Lower leg skin (tissue), 4 donors: ENCODE measurements at regions not wholly inside any gene's neighbourhood (a gene's known extent, or its start where the extent isn't known, plus 50 kb on each side); places are given as distances from the start of the nearest gene placed in this dataset.

ENCODE experiments used
- DNase-seq, 2 donors: peaks; one replicate each; pipeline ENCODE4 v3.0.0-alpha.2; 2019; ENCODE audit warnings: low spot score in 2 of 2
- H3K4me3 ChIP-seq: fragments of 200-600 bp; sonication (generic); 2 replicates; pipeline ENCODE4 v1.5.1; 2017; ENCODE audit warnings: mild to moderate bottlenecking, low read depth; ENCODE audit not compliant: poor library complexity, severe bottlenecking
- CTCF ChIP-seq, 3 donors: fragments of 450-650 bp; IDR thresholded peaks; one replicate each; pipeline ENCODE4 v1.5.1; 2016; ENCODE audit warnings: antibody characterized with exemption in 3 of 3, mild to moderate bottlenecking in 3 of 3, moderate library complexity in 2 of 3
- POLR2A ChIP-seq, 2 donors: fragments of 450-650 bp; IDR thresholded peaks; one replicate each; pipeline ENCODE4 v1.6.1; 2016 to 2017; ENCODE audit warnings: antibody characterized with exemption in 2 of 2, mild to moderate bottlenecking in 1 of 2, moderate library complexity in 1 of 2
- WGBS, 2 donors: methylation state at CpG; one replicate each; pipeline ENCODE4 v1.1.5; 2018; 5-methylcytosine and 5-hydroxymethylcytosine counted together
- intact Hi-C: fragments of 100-400 bp; cut with DNase I; formaldehyde crosslinking; loops from one replicate; pipeline ENCODE4 v1.15.0; 2023; ENCODE audit warnings: low total_unique reads

GRCh38 chr5:15447209-15447608 is 52.8 kb upstream of the FBXL7 start:
- 27 to 29% methylated on average over 1 of the region's 1 CpG for WGBS, 2 donors
- H3K4me3 ChIP-seq, result no peak overlapping the region
- TF ChIP-seq CTCF (IDR thresholded peaks at IDR 0.05) (no peak), POLR2A (IDR thresholded peaks at IDR 0.05) (no peak)
- intact Hi-C loops, result no loop called here
- no peak for DNase-seq

- intact Hi-C loops, result no loop called here
- no peak for TF ChIP-seq CTCF (IDR thresholded peaks at IDR 0.05)
- no peak for TF ChIP-seq POLR2A (IDR thresholded peaks at IDR 0.05)
These were observed 53.4 kb upstream of the FBXL7 start for GRCh38 chr5:15446552-15446951.

GRCh38 chr5:15442193-15442570 is 57.8 kb upstream of the FBXL7 start:
- 77 to 94% methylated on average over 1 of the region's 1 CpG for WGBS, 2 donors
- no peak for TF ChIP-seq POLR2A (IDR thresholded peaks at IDR 0.05)
- TF ChIP-seq CTCF (IDR thresholded peaks at IDR 0.05), result no peak
- no peak for DNase-seq
- no peak overlapping the region for H3K4me3 ChIP-seq
- intact Hi-C loops, result no loop called here

More at GRCh38 chr5:15446552-15446951, 53.4 kb upstream of the FBXL7 start:
- no peak overlapping the region for H3K4me3 ChIP-seq
- no peak for DNase-seq

- TF ChIP-seq POLR2A (IDR thresholded peaks at IDR 0.05) (no peak), CTCF (IDR thresholded peaks at IDR 0.05) (no peak)
- intact Hi-C loops, result no loop called here
- H3K4me3 ChIP-seq, result no peak overlapping the region
- WGBS, 2 donors, result 68 to 80% methylated on average over 6 of the region's 6 CpGs
- DNase-seq, result no peak
These were observed 58.4 kb upstream of the FBXL7 start for GRCh38 chr5:15441433-15442192.

GRCh38 chr5:15440434-15440833 is 59.5 kb upstream of the FBXL7 start:
- 58 to 62% methylated on average over 5 of the region's 5 CpGs for WGBS, 2 donors
- intact Hi-C loops, result no loop called here
- TF ChIP-seq CTCF (IDR thresholded peaks at IDR 0.05), result no peak

GRCh38 chr5:15439801-15440200 is 60.2 kb upstream of the FBXL7 start:
- DNase-seq, result no peak
- intact Hi-C loops, result no loop called here
- H3K4me3 ChIP-seq, result no peak overlapping the region
- TF ChIP-seq CTCF (IDR thresholded peaks at IDR 0.05) (no peak), POLR2A (IDR thresholded peaks at IDR 0.05) (no peak)
- 31 to 34% methylated on average over 1 of the region's 1 CpG for WGBS, 2 donors

More at GRCh38 chr5:15440434-15440833, 59.5 kb upstream of the FBXL7 start:
- no peak overlapping the region for H3K4me3 ChIP-seq
- no peak for DNase-seq
